GM21381 (cell line): ENCODE measurements at regions not wholly inside any gene's neighbourhood (a gene's known extent, or its start where the extent isn't known, plus 50 kb on each side); places are given as distances from the start of the nearest gene placed in this dataset.

Source experiments
- ATAC-seq: cut with Tn5 transposase; IDR thresholded peaks from one replicate; pipeline ENCODE4 v1.9.1; 2021; ENCODE audit warnings: mild to moderate bottlenecking, moderate library complexity; ENCODE audit not compliant: unreplicated experiment

- no peak for ATAC-seq
These were observed 52.2 kb upstream of the SHH start for GRCh38 chr7:155864271-155864985.

GRCh38 chr7:155863721-155864151 is 51.5 kb upstream of the SHH start:
- ATAC-seq: no peak

GRCh38 chr7:155862123-155862892 is 50.0 kb upstream of the SHH start:
- ATAC-seq: no peak
